ENCODE measurements at regions not wholly inside any gene's neighbourhood (a gene's known extent, or its start where the extent isn't known, plus 50 kb on each side); places are given as distances from the start of the nearest gene placed in this dataset.

DNA sequence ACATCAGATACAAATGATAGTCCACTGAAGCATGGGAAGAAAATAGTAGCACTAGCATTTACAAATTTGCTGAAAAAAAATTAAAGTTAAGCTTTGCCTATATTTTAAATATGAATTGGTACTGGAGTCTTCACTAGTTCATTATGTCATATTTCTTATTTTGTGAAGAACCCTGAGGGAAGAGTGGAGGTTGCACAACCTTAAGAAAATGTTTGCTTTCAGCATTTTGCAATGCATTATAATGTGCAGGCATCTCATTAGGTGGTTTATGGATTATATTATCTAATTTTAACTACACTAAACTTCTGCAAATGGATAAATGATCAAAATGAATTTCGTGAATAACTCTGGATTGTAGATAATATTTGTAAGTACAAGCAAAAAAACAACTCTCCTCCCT is 390.8 kb upstream of the HS3ST5 start:
- DNase-seq (ENCODE audit: insufficient read length, low spot score), result no peak
- FAIRE-seq, result no peak
- TF ChIP-seq, protein P1, sequence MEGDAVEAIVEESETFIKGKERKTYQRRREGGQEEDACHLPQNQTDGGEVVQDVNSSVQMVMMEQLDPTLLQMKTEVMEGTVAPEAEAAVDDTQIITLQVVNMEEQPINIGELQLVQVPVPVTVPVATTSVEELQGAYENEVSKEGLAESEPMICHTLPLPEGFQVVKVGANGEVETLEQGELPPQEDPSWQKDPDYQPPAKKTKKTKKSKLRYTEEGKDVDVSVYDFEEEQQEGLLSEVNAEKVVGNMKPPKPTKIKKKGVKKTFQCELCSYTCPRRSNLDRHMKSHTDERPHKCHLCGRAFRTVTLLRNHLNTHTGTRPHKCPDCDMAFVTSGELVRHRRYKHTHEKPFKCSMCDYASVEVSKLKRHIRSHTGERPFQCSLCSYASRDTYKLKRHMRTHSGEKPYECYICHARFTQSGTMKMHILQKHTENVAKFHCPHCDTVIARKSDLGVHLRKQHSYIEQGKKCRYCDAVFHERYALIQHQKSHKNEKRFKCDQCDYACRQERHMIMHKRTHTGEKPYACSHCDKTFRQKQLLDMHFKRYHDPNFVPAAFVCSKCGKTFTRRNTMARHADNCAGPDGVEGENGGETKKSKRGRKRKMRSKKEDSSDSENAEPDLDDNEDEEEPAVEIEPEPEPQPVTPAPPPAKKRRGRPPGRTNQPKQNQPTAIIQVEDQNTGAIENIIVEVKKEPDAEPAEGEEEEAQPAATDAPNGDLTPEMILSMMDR (IDR thresholded peaks at IDR 0.05; ENCODE audit: insufficient read depth, missing control alignments), result no peak

DNA sequence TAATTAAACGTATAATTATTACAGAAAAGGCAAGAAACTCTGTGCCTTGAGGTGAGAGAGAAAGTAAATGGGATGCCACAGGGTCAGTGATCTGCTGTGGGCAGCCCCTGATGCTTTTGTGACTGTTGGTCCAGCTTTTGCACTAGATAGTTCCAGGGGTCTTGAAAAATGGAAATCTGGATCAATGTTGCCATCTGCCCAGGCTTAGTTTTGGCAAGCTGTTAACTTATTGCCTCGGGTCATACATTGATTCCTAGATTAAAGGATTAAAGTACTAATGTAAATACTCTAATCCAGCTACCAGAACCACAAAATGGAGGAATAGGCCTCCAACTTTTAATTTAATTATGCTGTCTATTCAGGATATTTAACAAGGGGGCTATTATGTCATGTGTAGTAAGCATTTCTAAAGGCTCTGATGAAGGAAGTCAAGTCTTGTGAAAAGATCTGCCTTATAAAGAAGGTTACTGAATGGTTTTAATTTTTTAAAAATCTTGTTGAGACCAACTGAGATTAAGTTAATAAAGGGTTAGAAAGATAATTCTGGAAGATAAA is 376.0 kb upstream of the HS3ST5 start:
- TF ChIP-seq, protein P1 (IDR thresholded peaks at IDR 0.05; ENCODE audit: insufficient read depth, missing control alignments), result no peak
- DNase-seq (ENCODE audit: insufficient read length, low spot score) (peak; percentile 29), FAIRE-seq (peak; percentile 92)

- DNase-seq (ENCODE audit: insufficient read length, low spot score), result no peak
- FAIRE-seq, result no peak
These were observed 375.4 kb upstream of the HS3ST5 start for GRCh38 chr6:114718186-114718585.

DNA sequence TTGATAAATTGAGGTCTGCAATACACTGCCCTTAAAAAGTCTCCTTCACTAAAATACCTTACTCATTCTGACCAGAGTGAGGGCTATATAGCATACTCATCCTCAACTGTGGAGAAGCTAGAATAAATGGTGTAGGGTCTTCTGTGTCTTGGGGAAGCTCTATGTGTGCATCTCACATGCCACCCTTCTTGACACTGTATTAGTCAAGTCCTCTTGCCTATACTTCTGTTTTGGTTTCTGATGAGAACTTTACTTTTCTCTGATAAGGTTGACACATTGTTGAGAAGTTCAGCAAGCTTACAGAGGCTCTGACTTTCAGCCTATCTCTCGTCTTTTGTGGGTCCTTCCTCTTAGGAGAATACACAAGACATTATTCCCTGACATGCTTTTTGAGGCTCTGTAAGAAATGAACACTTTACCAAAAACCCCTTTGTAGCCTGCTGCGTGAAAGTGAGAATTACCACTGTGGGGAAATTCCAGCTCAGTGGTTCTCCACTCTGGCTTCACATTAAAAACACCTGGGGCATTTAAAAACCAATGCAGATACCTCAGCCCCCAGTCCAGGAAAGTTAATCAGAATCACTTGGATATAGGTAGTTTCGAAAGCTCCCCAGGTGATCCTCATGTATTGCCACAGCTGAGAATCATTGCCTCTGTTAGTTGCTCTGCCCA is 372.1 kb upstream of the HS3ST5 start:
- no peak for FAIRE-seq
- TF ChIP-seq, protein P1 (IDR thresholded peaks at IDR 0.05; ENCODE audit: insufficient read depth, missing control alignments), result no peak
- DNase-seq (ENCODE audit: insufficient read length, low spot score), result no peak

More at GRCh38 chr6:114718186-114718585, 375.4 kb upstream of the HS3ST5 start:
- TF ChIP-seq, protein P1 (IDR thresholded peaks at IDR 0.05; ENCODE audit: insufficient read depth, missing control alignments), result no peak

GRCh38 chr6:114713690-114714089 is 370.9 kb upstream of the HS3ST5 start:
- DNase-seq (ENCODE audit: insufficient read length, low spot score), result no peak
- FAIRE-seq, result no peak
- TF ChIP-seq, protein P1 (IDR thresholded peaks at IDR 0.05; ENCODE audit: insufficient read depth, missing control alignments), result no peak

DNA sequence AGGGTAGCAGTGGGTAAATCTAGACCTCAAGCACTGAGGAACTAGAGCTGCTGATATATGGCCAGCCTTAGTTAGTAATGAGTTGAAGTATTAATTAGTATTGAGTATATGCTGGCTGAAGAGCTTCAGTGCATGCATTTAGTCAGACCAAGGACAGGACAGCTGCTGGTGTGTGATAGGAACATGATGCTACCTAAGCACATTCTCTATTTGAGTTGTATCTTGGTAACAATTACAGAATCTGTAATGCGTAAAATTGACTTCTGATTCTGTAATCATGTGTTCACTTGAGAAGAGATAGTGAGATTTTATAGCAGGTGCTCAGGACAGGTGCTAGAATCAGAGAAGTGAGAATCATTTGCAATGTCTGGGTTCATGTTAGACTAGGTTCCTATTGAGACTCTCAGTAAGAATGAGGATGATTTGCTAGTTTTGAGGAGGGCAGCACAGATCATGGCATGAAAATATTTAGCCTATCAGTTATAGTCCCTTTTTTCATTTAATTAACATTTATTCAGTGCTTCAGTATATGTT is 369.4 kb upstream of the HS3ST5 start:
- FAIRE-seq, result no peak

More for the DNA sequence above, 369.4 kb upstream of the HS3ST5 start:
- TF ChIP-seq, protein P1 (IDR thresholded peaks at IDR 0.05; ENCODE audit: insufficient read depth, missing control alignments), result no peak
- no peak for DNase-seq (ENCODE audit: insufficient read length, low spot score)
